Loucy (cell line): ENCODE measurements at regions not wholly inside any gene's neighbourhood (a gene's known extent, or its start where the extent isn't known, plus 50 kb on each side); places are given as distances from the start of the nearest gene placed in this dataset.

ENCODE experiments used
- H2AFZ ChIP-seq: fragments of 200-600 bp; sonication (generic); 2 replicates; pipeline ENCODE4 v1.6.0; 2016; ENCODE audit warnings: antibody characterized with exemption, mild to moderate bottlenecking, low read length, moderate library complexity
- H3F3A ChIP-seq: fragments of 200-600 bp; 2 replicates; pipeline ENCODE4 v1.6.0; 2016; ENCODE audit warnings: antibody characterized with exemption, low read depth, mild to moderate bottlenecking
- H3K27me3 ChIP-seq: fragments of 200-600 bp; sonication (generic); 2 replicates; pipeline ENCODE4 v1.6.1; 2014; ENCODE audit warnings: low read length, mild to moderate bottlenecking; ENCODE audit not compliant: insufficient read depth, poor library complexity, severe bottlenecking
- H3K36me3 ChIP-seq: fragments of 200-600 bp; sonication (generic); 2 replicates; pipeline ENCODE4 v1.6.1; 2016; ENCODE audit warnings: low read length; ENCODE audit not compliant: insufficient read depth
- H3K4me1 ChIP-seq: fragments of 200-600 bp; sonication (generic); 2 replicates; pipeline ENCODE4 v1.5.1; 2014; ENCODE audit warnings: low read length, mild to moderate bottlenecking; ENCODE audit not compliant: insufficient read depth, poor library complexity, severe bottlenecking
- H3K4me2 ChIP-seq: fragments of 200-600 bp; sonication (generic); 2 replicates; pipeline ENCODE4 v1.6.0; 2014; ENCODE audit warnings: antibody characterized with exemption, low read length, low read depth, mild to moderate bottlenecking; ENCODE audit not compliant: poor library complexity, severe bottlenecking
- H3K4me3 ChIP-seq: fragments of 200-600 bp; sonication (generic); 2 replicates; pipeline ENCODE4 v1.5.1; 2014; ENCODE audit warnings: low read length, mild to moderate bottlenecking, mixed read lengths; ENCODE audit not compliant: poor library complexity, severe bottlenecking
- H3K79me2 ChIP-seq: fragments of 200-600 bp; sonication (generic); 2 replicates; pipeline ENCODE4 v1.6.1; 2014; ENCODE audit warnings: low read length; ENCODE audit not compliant: insufficient read depth
- H3K9ac ChIP-seq: fragments of 200-600 bp; sonication (generic); 2 replicates; pipeline ENCODE4 v1.6.0; 2014; ENCODE audit warnings: mild to moderate bottlenecking, low read depth, low read length, moderate library complexity; ENCODE audit not compliant: poor library complexity, severe bottlenecking
- H3K9me2 ChIP-seq: fragments of 200-600 bp; sonication (generic); replicated peaks from 2 replicates; pipeline ENCODE4 v1.6.1; 2016; ENCODE audit warnings: low read depth, low read length, mixed read lengths
- H3K9me3 ChIP-seq: fragments of 200-600 bp; sonication (generic); 2 replicates; pipeline ENCODE4 v1.6.1; 2014; ENCODE audit warnings: mild to moderate bottlenecking, antibody characterized with exemption, low read length, low read depth; ENCODE audit not compliant: insufficient read depth
- H4K20me1 ChIP-seq: fragments of 200-600 bp; sonication (generic); 2 replicates; pipeline ENCODE4 v1.6.0; 2014; ENCODE audit warnings: antibody characterized with exemption, low read length, mild to moderate bottlenecking; ENCODE audit not compliant: insufficient read depth, poor library complexity, severe bottlenecking
- CTCF ChIP-seq: fragments of 200-600 bp; sonication (generic); conservative IDR thresholded peaks from 2 replicates; pipeline ENCODE4 v1.5.1; 2014; ENCODE audit warnings: mild to moderate bottlenecking, antibody characterized with exemption, low read length
- EZH2phosphoT487 ChIP-seq: fragments of 200-600 bp; IDR thresholded peaks from 2 replicates; pipeline ENCODE4 v1.6.1; 2018; ENCODE audit warnings: antibody characterized with exemption, mild to moderate bottlenecking, moderate library complexity, borderline replicate concordance

GRCh38 chr11:130639369-130639768 lies 190.9 kb downstream of the ADAMTS15 start:
- Histone ChIP-seq H2AFZ (no peak overlapping the region), H3K79me2 (no peaks in the 10 kb centered on the region), H3K9me3 (no peaks in the 10 kb centered on the region), H3K9ac (no peak overlapping the region), H3K27me3 (no peaks in the 10 kb centered on the region), H3K4me1 (no peaks in the 10 kb centered on the region), H4K20me1 (no peaks in the 10 kb centered on the region), H3K4me3 (no peak overlapping the region), H3K36me3 (no peaks in the 10 kb centered on the region), H3F3A (no peaks in the 10 kb centered on the region), H3K9me2 (no peaks in the 10 kb centered on the region), H3K4me2 (no peak overlapping the region)
- no peak for TF ChIP-seq EZH2phosphoT487

GRCh38 chr11:130640526-130640925 lies 192.1 kb downstream of the ADAMTS15 start:
- TF ChIP-seq EZH2phosphoT487 (no peak), CTCF (no peak)
- Histone ChIP-seq H3K36me3 (no peaks in the 10 kb centered on the region), H3K79me2 (no peaks in the 10 kb centered on the region), H3K27me3 (no peaks in the 10 kb centered on the region), H3K4me2 (no peak overlapping the region), H2AFZ (no peak overlapping the region), H3K4me1 (no peaks in the 10 kb centered on the region), H3K4me3 (no peak overlapping the region), H3K9me2 (no peaks in the 10 kb centered on the region), H3F3A (no peaks in the 10 kb centered on the region), H3K9me3 (no peaks in the 10 kb centered on the region), H4K20me1 (no peaks in the 10 kb centered on the region), H3K9ac (no peak overlapping the region)

DNA sequence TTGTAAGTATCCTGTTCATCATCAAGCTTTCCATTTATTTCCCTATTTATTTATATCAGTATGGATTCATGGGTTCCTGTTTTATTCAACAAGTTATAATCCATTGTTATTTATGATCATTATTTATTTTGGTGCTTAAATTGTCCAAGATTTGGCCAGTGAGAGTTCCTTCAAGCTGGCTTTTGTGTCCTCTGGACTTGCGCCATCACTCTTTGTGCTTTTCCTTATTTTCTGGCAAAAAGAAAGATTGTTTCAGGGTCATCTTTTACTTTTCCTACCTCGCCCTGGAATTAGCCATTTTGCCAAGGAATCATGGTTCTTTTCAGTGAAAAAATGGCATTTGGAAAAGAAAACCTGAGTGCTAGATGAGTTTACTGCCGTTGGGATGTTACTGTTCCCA lies 193.4 kb downstream of the ADAMTS15 start:
- TF ChIP-seq EZH2phosphoT487: no peak
- no peak for TF ChIP-seq CTCF
- no peaks in the 10 kb centered on the region for H3K27me3 ChIP-seq
- H3K4me2 ChIP-seq: no peak overlapping the region
- no peaks in the 10 kb centered on the region for H3F3A ChIP-seq
- no peak overlapping the region for H2AFZ ChIP-seq
- no peaks in the 10 kb centered on the region for H3K9me2 ChIP-seq
- no peak overlapping the region for H3K9ac ChIP-seq
- no peaks in the 10 kb centered on the region for H3K36me3 ChIP-seq
- no peaks in the 10 kb centered on the region for H3K9me3 ChIP-seq
- H4K20me1 ChIP-seq: no peaks in the 10 kb centered on the region
- no peak overlapping the region for H3K4me3 ChIP-seq
- no peaks in the 10 kb centered on the region for H3K4me1 ChIP-seq
- H3K79me2 ChIP-seq: no peaks in the 10 kb centered on the region

GRCh38 chr11:130642994-130643393 lies 194.5 kb downstream of the ADAMTS15 start:
- Histone ChIP-seq H3K4me2 (no peak overlapping the region), H3K79me2 (no peaks in the 10 kb centered on the region), H4K20me1 (no peaks in the 10 kb centered on the region), H3F3A (no peaks in the 10 kb centered on the region), H3K9me3 (no peaks in the 10 kb centered on the region), H3K9me2 (no peaks in the 10 kb centered on the region), H3K4me1 (no peaks in the 10 kb centered on the region), H3K27me3 (no peaks in the 10 kb centered on the region), H2AFZ (no peak overlapping the region), H3K4me3 (no peak overlapping the region), H3K9ac (no peak overlapping the region), H3K36me3 (no peaks in the 10 kb centered on the region)
- no peak for TF ChIP-seq EZH2phosphoT487
- TF ChIP-seq CTCF: no peak
